Right cardiac atrium (tissue), 5 donors: ENCODE measurements at regions not wholly inside any gene's neighbourhood (a gene's known extent, or its start where the extent isn't known, plus 50 kb on each side); places are given as distances from the start of the nearest gene placed in this dataset.
"Not testable (repeated sequence)": the region's sequence is repeated elsewhere in the genome, so short reads cannot be mapped to it uniquely, and the experiment has no call there.

ENCODE experiments used
- ATAC-seq, 2 donors: fragments of 200-7000 bp; cut with Tn5 transposase; one replicate each; pipeline versions ENCODE4 v1.8.0 to v1.9.1; 2020; ENCODE audit warnings: moderate library complexity in 2 of 2, mild to moderate bottlenecking in 1 of 2
- DNase-seq, 3 donors: peaks; one replicate each; pipeline ENCODE4 v3.0.0-alpha.2; 2020
- H3K27ac ChIP-seq: one replicate; pipeline ENCODE4 v1.5.1; 2013; ENCODE audit warnings: mild to moderate bottlenecking, low read length, control low read depth, moderate library complexity
- H3K27me3 ChIP-seq: one replicate; pipeline ENCODE4 v1.6.1; 2013; ENCODE audit not compliant: control insufficient read depth, insufficient read depth
- H3K4me1 ChIP-seq: one replicate; pipeline ENCODE4 v1.6.1; 2013; ENCODE audit warnings: low read length; ENCODE audit not compliant: control insufficient read depth, insufficient read depth
- H3K4me3 ChIP-seq: one replicate; pipeline ENCODE4 v1.5.1; 2013; ENCODE audit warnings: low read length, control low read depth
- H3K9me3 ChIP-seq: one replicate; pipeline ENCODE4 v1.6.1; 2013; ENCODE audit warnings: low read length; ENCODE audit not compliant: control insufficient read depth
- WGBS: extraction: QIAGEN DNeasy Blood & Tissue Kit; methylation state at CpG from one replicate; pipeline ENCODE4 v1.1.7; 2013; 5-methylcytosine and 5-hydroxymethylcytosine counted together
- intact Hi-C, 4 donors: fragments of 100-400 bp; cut with DNase I; formaldehyde crosslinking; loops; one replicate each; pipeline versions ENCODE4 v1.11.0 to v1.14.0; 2022 to 2023
- donor health status: healthy with polysubstance abuse.
- donor health status: DM: no; HTN: yes; CAD: no.
- donor health status: DM: no; HTN: no; CAD: no.
- donor health status: DM: no; HTN: yes; CAD: no; lungs with severe emphysema.
- donor health status: DM: yes; HTN: yes; CAD: no.

- Histone ChIP-seq H3K4me1 (no peaks in the 10 kb centered on the region), H3K27me3 (no peaks in the 10 kb centered on the region), H3K27ac (no peak overlapping the region), H3K4me3 (no peak overlapping the region), H3K9me3 (no peaks in the 10 kb centered on the region)
- ATAC-seq (no peak), DNase-seq (no peak)
- 50% methylated on average over 3 of the region's 3 CpGs for WGBS
- intact Hi-C loops, result no loop called here
Observed at GRCh38 chr4:132195176-132195575, 953.9 kb upstream of the PCDH10 start.

GRCh38 chr4:132203618-132204017 lies 945.5 kb upstream of the PCDH10 start:
- Histone ChIP-seq H3K4me3 (no peak overlapping the region), H3K27ac (no peak overlapping the region), H3K27me3 (no peaks in the 10 kb centered on the region), H3K4me1 (no peaks in the 10 kb centered on the region), H3K9me3 (no peaks in the 10 kb centered on the region)
- WGBS, result 67% methylated on average over 2 of the region's 2 CpGs
- ATAC-seq (no peak), DNase-seq (no peak)
- intact Hi-C loops, result no loop called here

- Histone ChIP-seq H3K27me3 (no peaks in the 10 kb centered on the region), H3K9me3 (no peaks in the 10 kb centered on the region), H3K27ac (no peak overlapping the region), H3K4me3 (no peak overlapping the region), H3K4me1 (no peaks in the 10 kb centered on the region)
- DNase-seq, result no peak
- WGBS, result 87% methylated on average over 2 of the region's 2 CpGs
- ATAC-seq, result no peak
- intact Hi-C loops, result no loop called here
Observed at GRCh38 chr4:132214519-132214918, 934.6 kb upstream of the PCDH10 start.

GRCh38 chr4:132218406-132218805 lies 930.7 kb upstream of the PCDH10 start:
- Histone ChIP-seq H3K4me1 (no peaks in the 10 kb centered on the region), H3K27me3 (no peaks in the 10 kb centered on the region), H3K4me3 (no peak overlapping the region), H3K27ac (no peak overlapping the region), H3K9me3 (no peaks in the 10 kb centered on the region)
- 74% methylated on average over 1 of the region's 1 CpG for WGBS
- no peak for ATAC-seq
- no peak for DNase-seq
- intact Hi-C loops, result no loop called here

- H3K27ac ChIP-seq, result no peak overlapping the region
- ATAC-seq (no peak), DNase-seq (no peak)
- WGBS, result 74% methylated on average over 9 of the region's 9 CpGs
- intact Hi-C loops, result no loop called here
- H3K4me3 ChIP-seq, result no peak overlapping the region
- H3K9me3 ChIP-seq, result no peaks in the 10 kb centered on the region
- H3K27me3 ChIP-seq, result no peaks in the 10 kb centered on the region
- H3K4me1 ChIP-seq, result no peaks in the 10 kb centered on the region
Observed at GRCh38 chr4:132227151-132227856, 921.8 kb upstream of the PCDH10 start.

- intact Hi-C loops, H3K9me3 ChIP-seq, ATAC-seq, H3K27me3 ChIP-seq, H3K4me1 ChIP-seq, H3K4me3 ChIP-seq, H3K27ac ChIP-seq: not testable (repeated sequence)
- peak in 2 of 3 donors; percentile 23 to 59 for DNase-seq
- WGBS, result 60% methylated on average over 11 of the region's 11 CpGs
Observed at GRCh38 chr4:132227857-132228165, 921.3 kb upstream of the PCDH10 start.

GRCh38 chr4:132228676-132229075 lies 920.4 kb upstream of the PCDH10 start:
- intact Hi-C loops, result no loop called here
- Histone ChIP-seq H3K4me1 (no peaks in the 10 kb centered on the region), H3K4me3 (no peak overlapping the region), H3K9me3 (no peaks in the 10 kb centered on the region), H3K27me3 (no peaks in the 10 kb centered on the region), H3K27ac (no peak overlapping the region)
- no peak for ATAC-seq
- DNase-seq, result no peak

- intact Hi-C loops, result no loop called here
- 82% methylated on average over 6 of the region's 6 CpGs for WGBS
Observed at GRCh38 chr4:132230025-132230424, 919.1 kb upstream of the PCDH10 start.

GRCh38 chr4:132238697-132239096 lies 910.4 kb upstream of the PCDH10 start:
- H3K27me3 ChIP-seq, result no peaks in the 10 kb centered on the region
- intact Hi-C loops, result no loop called here
- ATAC-seq, result no peak
- WGBS, result 79% methylated on average over 1 of the region's 1 CpG
- no peaks in the 10 kb centered on the region for H3K4me1 ChIP-seq
- H3K4me3 ChIP-seq, result no peak overlapping the region
- no peaks in the 10 kb centered on the region for H3K9me3 ChIP-seq
- H3K27ac ChIP-seq, result no peak overlapping the region
- DNase-seq, result no peak

More at GRCh38 chr4:132230025-132230424, 919.1 kb upstream of the PCDH10 start:
- Histone ChIP-seq H3K27me3 (no peaks in the 10 kb centered on the region), H3K4me3 (no peak overlapping the region), H3K4me1 (no peaks in the 10 kb centered on the region), H3K9me3 (no peaks in the 10 kb centered on the region), H3K27ac (no peak overlapping the region)
- DNase-seq (no peak), ATAC-seq (no peak)

- 37% methylated on average over 4 of the region's 4 CpGs for WGBS
- H3K4me1 ChIP-seq, result no peaks in the 10 kb centered on the region
- no peak overlapping the region for H3K27ac ChIP-seq
- DNase-seq, result no peak
- intact Hi-C loops, result no loop called here
- no peaks in the 10 kb centered on the region for H3K9me3 ChIP-seq
- H3K27me3 ChIP-seq, result no peaks in the 10 kb centered on the region
- no peak overlapping the region for H3K4me3 ChIP-seq
- ATAC-seq, result peak; percentile 50 to 75
Observed at GRCh38 chr4:132240081-132240480, 909.0 kb upstream of the PCDH10 start.

- Histone ChIP-seq H3K9me3 (no peaks in the 10 kb centered on the region), H3K27me3 (no peaks in the 10 kb centered on the region), H3K4me3 (no peak overlapping the region), H3K4me1 (no peaks in the 10 kb centered on the region), H3K27ac (no peak overlapping the region)
- DNase-seq (no peak), ATAC-seq (no peak)
- intact Hi-C loops, result no loop called here
- 63% methylated on average over 3 of the region's 3 CpGs for WGBS
Observed at GRCh38 chr4:132245319-132245718, 903.8 kb upstream of the PCDH10 start.

- ATAC-seq (no peak), DNase-seq (no peak)
- no peak overlapping the region for H3K27ac ChIP-seq
- no peaks in the 10 kb centered on the region for H3K4me1 ChIP-seq
- no peak overlapping the region for H3K4me3 ChIP-seq
- no peaks in the 10 kb centered on the region for H3K27me3 ChIP-seq
- H3K9me3 ChIP-seq, result no peaks in the 10 kb centered on the region
- intact Hi-C loops, result no loop called here
Observed at GRCh38 chr4:132264176-132264575, 884.9 kb upstream of the PCDH10 start.
